Endodermal cell (in vitro differentiated cells): ENCODE measurements at regions not wholly inside any gene's neighbourhood (a gene's known extent, or its start where the extent isn't known, plus 50 kb on each side); places are given as distances from the start of the nearest gene placed in this dataset.
"Not testable (repeated sequence)": the region's sequence is repeated elsewhere in the genome, so short reads cannot be mapped to it uniquely, and the experiment has no call there.

Experiments
- DNase-seq: peaks from one replicate; pipeline ENCODE4 v3.0.0-alpha.2; 2017
- H3K27ac ChIP-seq: 2 replicates; pipeline ENCODE4 v1.5.1; 2013; ENCODE audit warnings: mild to moderate bottlenecking, low read depth, low read length, moderate library complexity
- H3K27me3 ChIP-seq: 2 replicates; pipeline ENCODE4 v1.6.1; 2013; ENCODE audit warnings: mild to moderate bottlenecking, low read length, moderate library complexity; ENCODE audit not compliant: insufficient read depth, control insufficient read depth, poor library complexity, severe bottlenecking
- H3K36me3 ChIP-seq: 2 replicates; pipeline ENCODE4 v1.7.0; 2013; ENCODE audit warnings: mild to moderate bottlenecking, low read length, moderate library complexity; ENCODE audit not compliant: control insufficient read depth, insufficient read depth
- H3K4me1 ChIP-seq: one replicate; pipeline ENCODE4 v1.7.0; 2013; ENCODE audit warnings: low read length; ENCODE audit not compliant: control insufficient read depth, insufficient read depth
- H3K4me3 ChIP-seq: 2 replicates; pipeline ENCODE4 v1.5.1; 2013; ENCODE audit warnings: mild to moderate bottlenecking, low read length, moderate library complexity
- H3K9ac ChIP-seq: 2 replicates; pipeline ENCODE4 v1.6.1; 2013; ENCODE audit warnings: mild to moderate bottlenecking, low read length, moderate library complexity; ENCODE audit not compliant: poor library complexity, severe bottlenecking; ENCODE audit errors: extremely low read depth
- H3K9me3 ChIP-seq: 2 replicates; pipeline ENCODE4 v1.6.1; 2013; ENCODE audit warnings: mild to moderate bottlenecking, low read length, moderate library complexity; ENCODE audit not compliant: control insufficient read depth
- H3K27ac Mint-ChIP-seq: 2 replicates; pipeline ENCODE4 v1.8.0; 2020; ENCODE audit warnings: mixed read lengths
- H3K27me3 Mint-ChIP-seq: 2 replicates; pipeline ENCODE4 v1.8.0; 2021; ENCODE audit warnings: mild to moderate bottlenecking, mixed read lengths; ENCODE audit not compliant: insufficient read depth
- H3K36me3 Mint-ChIP-seq: 2 replicates; pipeline ENCODE4 v1.8.0; 2020; ENCODE audit warnings: low read depth, mixed read lengths
- H3K4me1 Mint-ChIP-seq: 2 replicates; pipeline ENCODE4 v1.8.0; 2020; ENCODE audit warnings: mixed read lengths
- H3K4me3 Mint-ChIP-seq: 2 replicates; pipeline ENCODE4 v1.8.0; 2020; ENCODE audit warnings: mild to moderate bottlenecking, moderate library complexity, mixed read lengths
- H3K9me3 Mint-ChIP-seq: 2 replicates; pipeline ENCODE4 v1.8.0; 2020; ENCODE audit warnings: mild to moderate bottlenecking, mixed read lengths
- WGBS, 2 experiments: methylation state at CpG; one replicate each; pipeline versions ENCODE4 v1.1.5 to v1.1.7; 2013; ENCODE audit warnings: missing lambda C conversion rate in 2 of 2, mixed read lengths in 1 of 2; ENCODE audit not compliant: insufficient coverage in 1 of 2, insufficient read length in 1 of 2; 5-methylcytosine and 5-hydroxymethylcytosine counted together
- TF ChIP-seq, protein P1 (sequence below): fragments of 200-600 bp; sonication (generic); conservative IDR thresholded peaks from 2 replicates; pipeline ENCODE4 v1.5.0; 2021; ENCODE audit warnings: antibody characterized with exemption, mild to moderate bottlenecking

DNA sequence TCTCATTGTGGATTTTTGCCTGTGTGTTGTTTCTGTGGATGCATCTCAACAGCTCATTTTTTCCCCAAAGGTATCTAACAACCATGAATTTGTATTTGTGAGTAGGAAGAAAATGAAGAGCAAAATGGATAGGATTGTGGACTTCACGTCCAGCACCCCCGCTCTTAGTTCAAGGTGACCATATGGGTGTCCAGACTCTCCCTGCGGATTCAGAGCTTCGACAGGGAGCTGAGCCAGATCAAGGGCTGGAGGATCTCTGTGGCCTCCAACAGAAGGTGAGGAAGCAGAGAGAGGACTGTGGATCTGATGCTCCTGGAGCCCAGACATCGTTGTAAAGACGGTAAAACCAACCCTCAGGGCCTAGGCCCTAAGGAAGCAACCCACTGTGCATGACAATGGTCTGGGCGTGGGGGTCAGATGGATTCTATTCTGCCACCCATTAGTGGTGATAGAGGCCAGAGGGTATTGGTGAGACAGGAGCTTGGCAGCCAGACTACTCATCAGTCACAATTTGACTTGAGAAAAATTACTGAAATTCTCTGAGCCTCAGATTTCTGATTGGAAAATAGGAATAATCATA is 659.7 kb upstream of the TMEM132C start:
- H3K9me3 Mint-ChIP-seq = peaks cover 17% of the 10 kb centered on the region
- Histone ChIP-seq H3K4me3 (peak overlapping the region; percentile 49), H3K36me3 (no peaks in the 10 kb centered on the region), H3K9me3 (peaks cover 16% of the 10 kb centered on the region), H3K27ac (no peak overlapping the region), H3K4me1 (peaks cover 12% of the 10 kb centered on the region), H3K27me3 (no peaks in the 10 kb centered on the region), H3K9ac (peak overlapping the region; percentile 32)
- H3K27ac Mint-ChIP-seq = peak overlapping the region; percentile 23
- 65% methylated on average over 6 to 7 of the region's 7 CpGs for WGBS, 2 experiments
- TF ChIP-seq, protein P1, sequence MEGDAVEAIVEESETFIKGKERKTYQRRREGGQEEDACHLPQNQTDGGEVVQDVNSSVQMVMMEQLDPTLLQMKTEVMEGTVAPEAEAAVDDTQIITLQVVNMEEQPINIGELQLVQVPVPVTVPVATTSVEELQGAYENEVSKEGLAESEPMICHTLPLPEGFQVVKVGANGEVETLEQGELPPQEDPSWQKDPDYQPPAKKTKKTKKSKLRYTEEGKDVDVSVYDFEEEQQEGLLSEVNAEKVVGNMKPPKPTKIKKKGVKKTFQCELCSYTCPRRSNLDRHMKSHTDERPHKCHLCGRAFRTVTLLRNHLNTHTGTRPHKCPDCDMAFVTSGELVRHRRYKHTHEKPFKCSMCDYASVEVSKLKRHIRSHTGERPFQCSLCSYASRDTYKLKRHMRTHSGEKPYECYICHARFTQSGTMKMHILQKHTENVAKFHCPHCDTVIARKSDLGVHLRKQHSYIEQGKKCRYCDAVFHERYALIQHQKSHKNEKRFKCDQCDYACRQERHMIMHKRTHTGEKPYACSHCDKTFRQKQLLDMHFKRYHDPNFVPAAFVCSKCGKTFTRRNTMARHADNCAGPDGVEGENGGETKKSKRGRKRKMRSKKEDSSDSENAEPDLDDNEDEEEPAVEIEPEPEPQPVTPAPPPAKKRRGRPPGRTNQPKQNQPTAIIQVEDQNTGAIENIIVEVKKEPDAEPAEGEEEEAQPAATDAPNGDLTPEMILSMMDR = no peak
- no peaks in the 10 kb centered on the region for H3K27me3 Mint-ChIP-seq
- DNase-seq = peak; percentile 74
- H3K4me3 Mint-ChIP-seq = peak overlapping the region; percentile 5
- peaks cover 51% of the 10 kb centered on the region for H3K4me1 Mint-ChIP-seq
- H3K36me3 Mint-ChIP-seq = peaks cover 4% of the 10 kb centered on the region

DNA sequence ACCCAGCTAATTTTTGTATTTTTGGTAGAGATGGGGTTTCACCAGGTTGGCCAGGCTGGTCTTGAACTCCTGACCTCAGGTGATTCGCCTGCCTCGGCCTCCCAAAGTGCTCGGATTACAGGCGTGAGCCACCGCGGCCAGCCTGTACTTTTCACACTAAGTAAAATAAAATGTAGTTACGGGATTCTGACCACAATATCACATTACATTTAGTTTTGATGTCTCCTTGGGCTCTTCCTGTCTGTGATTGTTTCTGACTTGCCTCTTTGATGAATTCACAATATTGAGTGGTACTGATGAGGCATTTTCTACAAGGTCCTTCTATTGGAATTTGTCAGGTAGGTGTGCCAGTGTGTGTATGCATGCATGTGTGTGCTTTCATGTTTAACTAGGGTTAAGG is 658.6 kb upstream of the TMEM132C start:
- H3K4me1 ChIP-seq = peaks cover 16% of the 10 kb centered on the region
- not testable (repeated sequence) for H3K27me3 Mint-ChIP-seq, H3K27me3 ChIP-seq, H3K27ac ChIP-seq, H3K36me3 ChIP-seq, H3K4me3 Mint-ChIP-seq, H3K36me3 Mint-ChIP-seq, H3K4me3 ChIP-seq, DNase-seq, H3K9ac ChIP-seq
- 95% methylated on average over 7 of the region's 7 CpGs; no CpG with 5 or more reads in 1 of the 2 experiments for WGBS, 2 experiments
- H3K9me3 ChIP-seq = peaks cover 16% of the 10 kb centered on the region
- Mint-ChIP-seq H3K27ac (peak overlapping the region; percentile 2), H3K4me1 (peaks cover 59% of the 10 kb centered on the region), H3K9me3 (peaks cover 17% of the 10 kb centered on the region)

DNA sequence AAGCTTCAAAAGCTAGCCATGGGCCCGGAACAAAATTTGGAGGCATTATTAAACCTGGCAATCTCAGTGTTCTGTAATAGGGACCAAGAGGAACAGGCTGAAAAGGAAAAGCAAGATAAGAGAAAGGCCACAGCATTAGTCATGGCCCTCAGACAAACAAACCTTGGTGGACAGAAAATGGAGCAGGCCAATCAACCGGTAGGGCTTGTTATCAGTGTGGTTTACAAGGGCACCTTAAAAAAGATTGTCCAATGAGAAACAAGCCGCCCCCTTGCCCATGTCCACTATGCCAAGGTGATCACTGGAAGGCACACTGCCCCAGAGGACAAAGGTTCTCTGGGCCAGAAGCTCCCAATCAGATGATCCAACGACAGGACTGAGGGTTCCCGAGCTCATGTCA is 653.9 kb upstream of the TMEM132C start:
- 90 to 100% methylated on average over 4 to 5 of the region's 5 CpGs for WGBS, 2 experiments
- Histone ChIP-seq H3K4me1 (peaks cover 4% of the 10 kb centered on the region), H3K36me3 (no peaks in the 10 kb centered on the region), H3K4me3 (no peak overlapping the region), H3K9me3 (peaks cover 5% of the 10 kb centered on the region), H3K27me3 (no peaks in the 10 kb centered on the region), H3K27ac (no peak overlapping the region), H3K9ac (no peak overlapping the region)
- Mint-ChIP-seq H3K4me3 (no peak overlapping the region), H3K27me3 (no peaks in the 10 kb centered on the region), H3K9me3 (no peaks in the 10 kb centered on the region), H3K4me1 (peaks cover 47% of the 10 kb centered on the region), H3K27ac (no peak overlapping the region), H3K36me3 (peaks cover 4% of the 10 kb centered on the region)
- TF ChIP-seq, protein P1 = no peak
- DNase-seq = no peak
